SH-SY5Y (cell line): ENCODE measurements at regions not wholly inside any gene's neighbourhood (a gene's known extent, or its start where the extent isn't known, plus 50 kb on each side); places are given as distances from the start of the nearest gene placed in this dataset.

Experiments used
- GATA2 ChIP-seq: IDR thresholded peaks from 2 replicates; pipeline ENCODE4 v1.6.1; 2011; ENCODE audit warnings: mild to moderate bottlenecking, low read depth, low read length
- GATA3 ChIP-seq: IDR thresholded peaks from 2 replicates; pipeline ENCODE4 v1.6.1; 2011; ENCODE audit warnings: low read depth, mild to moderate bottlenecking, low read length, moderate library complexity

DNA sequence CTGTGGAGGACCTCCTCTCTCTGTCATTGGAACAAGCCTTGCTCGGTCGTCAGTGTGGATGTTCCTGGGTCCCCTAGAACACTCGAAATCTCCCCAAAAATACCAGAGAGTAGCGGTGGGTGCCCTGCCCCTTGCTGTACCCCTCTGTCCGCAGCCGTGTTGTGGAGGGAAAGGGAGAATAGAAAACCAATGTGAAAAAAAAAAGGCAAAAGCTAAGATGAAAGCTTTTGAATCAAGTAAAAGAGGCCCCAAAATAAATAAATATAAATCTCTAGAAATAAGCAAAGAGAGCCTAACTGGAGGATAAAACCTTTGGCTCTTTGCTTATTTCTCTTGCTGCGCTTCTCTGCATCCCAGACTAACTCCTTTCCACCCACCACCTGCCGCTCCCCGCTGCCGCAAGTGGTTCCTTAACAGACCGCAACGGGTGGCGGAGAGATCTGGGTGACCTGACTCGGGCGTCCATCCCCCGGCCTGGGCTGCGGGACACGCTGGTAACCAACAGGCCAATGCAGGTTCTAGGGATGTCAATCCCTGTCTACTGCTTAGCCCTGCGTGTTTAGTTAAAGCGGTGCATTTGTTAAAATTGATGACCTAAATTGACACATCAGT is 110.0 kb downstream of the GPX5 start:
- TF ChIP-seq GATA2 (no peak), GATA3 (no peak)
